BJ (cell line): ENCODE measurements at regions not wholly inside any gene's neighbourhood (a gene's known extent, or its start where the extent isn't known, plus 50 kb on each side); places are given as distances from the start of the nearest gene placed in this dataset.

Experiments used
- CTCF ChIA-PET: fragments of 350-600 bp; formaldehyde crosslinking; extraction: SDS; loops from one replicate; lab custom pipeline; 2021; ENCODE audit warnings: antibody characterized with exemption, inconsistent platforms; lab: Yijun Ruan, JAX
- POLR2A ChIA-PET: fragments of 300-600 bp; sonication (Branson Sonifier 250); formaldehyde crosslinking; extraction: SDS; loops from one replicate; lab custom pipeline; 2021; ENCODE audit warnings: antibody characterized with exemption; lab: Charles Lee
- DNase-seq: peaks from one replicate; pipeline ENCODE4 v3.0.0-alpha.2; 2011; ENCODE audit warnings: low read depth
- H3K27me3 ChIP-seq: 2 replicates; pipeline ENCODE4 v1.6.0; 2011; ENCODE audit warnings: low read length; ENCODE audit not compliant: control insufficient read depth, insufficient read depth
- H3K36me3 ChIP-seq: 2 replicates; pipeline ENCODE4 v1.5.1; 2011; ENCODE audit warnings: low read length; ENCODE audit not compliant: control insufficient read depth, insufficient read depth
- H3K4me3 ChIP-seq: 2 replicates; pipeline ENCODE4 v1.5.1; 2011; ENCODE audit warnings: low read depth, mild to moderate bottlenecking, control low read depth, low read length
- CTCF ChIP-seq: IDR thresholded peaks from 2 replicates; pipeline ENCODE4 v1.5.1; 2011; ENCODE audit warnings: low read depth, mild to moderate bottlenecking, control low read depth, inconsistent platforms, low read length, moderate library complexity; ENCODE audit not compliant: insufficient read depth

GRCh38 chr13:58994077-58994476, 1169.7 kb downstream of the DIAPH3 start:
- Histone ChIP-seq H3K4me3 (no peak overlapping the region), H3K27me3 (no peaks in the 10 kb centered on the region), H3K36me3 (no peaks in the 10 kb centered on the region)
- ChIA-PET CTCF (no interaction called here), POLR2A (no interaction called here)
- no peak for TF ChIP-seq CTCF
- DNase-seq = no peak

GRCh38 chr13:58994777-58995176, 1169.0 kb downstream of the DIAPH3 start:
- H3K4me3 ChIP-seq = no peak overlapping the region
- no peak for DNase-seq
- CTCF ChIA-PET = no interaction called here
- no peaks in the 10 kb centered on the region for H3K36me3 ChIP-seq
- TF ChIP-seq CTCF = no peak
- H3K27me3 ChIP-seq = no peaks in the 10 kb centered on the region
- POLR2A ChIA-PET = no interaction called here

GRCh38 chr13:58998716-58999115, 1165.0 kb downstream of the DIAPH3 start:
- DNase-seq = no peak

DNA sequence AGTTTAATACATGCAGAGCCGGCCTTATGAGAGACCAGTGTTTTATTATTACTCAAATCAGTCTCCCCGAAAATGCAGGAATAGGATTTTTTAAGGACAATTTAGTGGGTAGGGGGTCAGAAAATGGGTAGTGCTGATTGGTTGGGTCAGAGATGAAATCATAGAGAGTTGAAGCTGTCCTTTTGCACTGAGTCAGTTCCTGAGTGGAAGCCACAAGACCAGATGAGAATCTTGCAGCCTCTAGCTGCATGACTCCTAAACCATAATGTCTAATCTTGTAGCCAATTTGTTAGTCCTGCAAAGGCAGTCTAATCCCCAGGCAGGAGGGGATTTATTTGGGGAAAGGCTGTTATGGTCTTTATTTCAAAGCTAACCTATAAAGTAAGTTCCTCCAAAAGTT, 1163.9 kb downstream of the DIAPH3 start:
- DNase-seq = no peak
- no peak for TF ChIP-seq CTCF
- Histone ChIP-seq H3K4me3 (no peak overlapping the region), H3K36me3 (no peaks in the 10 kb centered on the region), H3K27me3 (no peaks in the 10 kb centered on the region)
- ChIA-PET POLR2A (no interaction called here), CTCF (no interaction called here)

More at GRCh38 chr13:58998716-58999115, 1165.0 kb downstream of the DIAPH3 start:
- Histone ChIP-seq H3K27me3 (no peaks in the 10 kb centered on the region), H3K36me3 (no peaks in the 10 kb centered on the region), H3K4me3 (no peak overlapping the region)
- no peak for TF ChIP-seq CTCF
- ChIA-PET CTCF (no interaction called here), POLR2A (no interaction called here)

DNA sequence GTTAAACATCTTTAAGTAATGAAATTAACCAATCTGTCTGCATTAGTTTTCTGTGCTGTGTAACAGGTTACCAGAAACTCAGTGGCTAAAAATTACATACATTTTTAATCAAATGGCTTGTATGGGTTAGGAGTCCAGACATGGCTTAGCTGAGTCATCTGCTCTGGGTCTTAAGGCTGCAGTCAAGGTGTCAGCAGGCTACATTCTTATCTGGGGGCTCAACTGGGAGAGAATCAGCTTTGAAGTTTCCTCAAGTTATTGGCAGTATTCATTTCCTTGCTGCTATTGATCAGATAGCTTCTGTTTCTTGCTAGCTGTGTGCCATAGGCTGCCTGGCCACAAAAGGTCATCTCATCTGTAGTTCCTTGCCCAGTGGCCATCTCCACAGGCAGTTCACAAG, 1163.0 kb downstream of the DIAPH3 start:
- no peaks in the 10 kb centered on the region for H3K36me3 ChIP-seq
- CTCF ChIA-PET = no interaction called here
- DNase-seq = no peak
- no peak overlapping the region for H3K4me3 ChIP-seq
- H3K27me3 ChIP-seq = no peaks in the 10 kb centered on the region
- POLR2A ChIA-PET = no interaction called here
- TF ChIP-seq CTCF = no peak
